Upper lobe of left lung (tissue), 4 donors: ENCODE measurements at regions not wholly inside any gene's neighbourhood (a gene's known extent, or its start where the extent isn't known, plus 50 kb on each side); places are given as distances from the start of the nearest gene placed in this dataset.

ENCODE experiments used
- CTCF ChIP-seq, 6 experiments: fragments of 450-650 bp in 4 of 6; fragments of 200-600 bp in 2 of 6; sonication (generic) in 2 of 6; IDR thresholded peaks; one replicate each; pipeline ENCODE4 v1.5.1; 2016 to 2019; ENCODE audit warnings: antibody characterized with exemption in 6 of 6
- EP300 ChIP-seq, 4 donors: sonication (generic); formaldehyde crosslinking; IDR thresholded peaks; one replicate each; pipeline ENCODE4 v1.5.1; 2017; ENCODE audit warnings: antibody characterized with exemption in 4 of 4, control low read depth in 2 of 4
- POLR2AphosphoS5 ChIP-seq, 2 donors: sonication (generic); formaldehyde crosslinking; IDR thresholded peaks; one replicate each; pipeline ENCODE4 v1.5.1; 2017; ENCODE audit warnings: antibody characterized with exemption in 2 of 2

- TF ChIP-seq CTCF (IDR thresholded peaks at IDR 0.05) (no peak), POLR2AphosphoS5 (IDR thresholded peaks at IDR 0.05) (no peak), EP300 (IDR thresholded peaks at IDR 0.05) (no peak)
Observed at GRCh38 chr18:60246606-60247005, 126.0 kb downstream of the MC4R start.
